ENCODE measurements at regions not wholly inside any gene's neighbourhood (a gene's known extent, or its start where the extent isn't known, plus 50 kb on each side); places are given as distances from the start of the nearest gene placed in this dataset.

GRCh38 chr20:58017231-58017969, 211.1 kb downstream of the ANKRD60 start:
- TF ChIP-seq CTCF (IDR thresholded peaks at IDR 0.05; ENCODE audit: low read depth, low read length) = no peak
- in situ Hi-C loops (cut with HindIII; ENCODE audit: low sequenced_read_pairs) = no loop called here
- peak; percentile 82 for DNase-seq (ENCODE audit: low read depth, low spot score)
- H3K4me3 ChIP-seq (ENCODE audit: low read depth, low read length) = no peak overlapping the region

- DNase-seq (ENCODE audit: low read depth, low spot score) = no peak
- TF ChIP-seq CTCF (IDR thresholded peaks at IDR 0.05; ENCODE audit: low read depth, low read length) = no peak
- H3K4me3 ChIP-seq (ENCODE audit: low read depth, low read length) = no peak overlapping the region
- in situ Hi-C loops (cut with HindIII; ENCODE audit: low sequenced_read_pairs) = no loop called here
Observed at GRCh38 chr20:58016779-58017178, 211.7 kb downstream of the ANKRD60 start.

- in situ Hi-C loops (cut with HindIII; ENCODE audit: low sequenced_read_pairs) = no loop called here
- no peak for TF ChIP-seq CTCF (IDR thresholded peaks at IDR 0.05; ENCODE audit: low read depth, low read length)
- peak; percentile 41 for DNase-seq (ENCODE audit: low read depth, low spot score)
- no peak overlapping the region for H3K4me3 ChIP-seq (ENCODE audit: low read depth, low read length)
Observed at GRCh38 chr20:58014628-58015315, 213.7 kb downstream of the ANKRD60 start.

- TF ChIP-seq CTCF (IDR thresholded peaks at IDR 0.05; ENCODE audit: low read depth, low read length) = no peak
- DNase-seq (ENCODE audit: low read depth, low spot score) = peak; percentile 42
- in situ Hi-C loops (cut with HindIII; ENCODE audit: low sequenced_read_pairs) = no loop called here
- no peak overlapping the region for H3K4me3 ChIP-seq (ENCODE audit: low read depth, low read length)
Observed at GRCh38 chr20:58012731-58013510, 215.5 kb downstream of the ANKRD60 start.

- DNase-seq (ENCODE audit: low read depth, low spot score) = no peak
- no peak for TF ChIP-seq CTCF (IDR thresholded peaks at IDR 0.05; ENCODE audit: low read depth, low read length)
- H3K4me3 ChIP-seq (ENCODE audit: low read depth, low read length) = no peak overlapping the region
- in situ Hi-C loops (cut with HindIII; ENCODE audit: low sequenced_read_pairs) = no loop called here
Observed at GRCh38 chr20:58011947-58012610, 216.4 kb downstream of the ANKRD60 start.
